Testis (tissue), 2 donors: ENCODE measurements at regions not wholly inside any gene's neighbourhood (a gene's known extent, or its start where the extent isn't known, plus 50 kb on each side); places are given as distances from the start of the nearest gene placed in this dataset.

Source experiments
- CTCF ChIP-seq, 3 experiments: fragments of 450-650 bp in 2 of 3; fragments of 200-600 bp in 1 of 3; sonication (generic) in 1 of 3; IDR thresholded peaks; one replicate each; pipeline ENCODE4 v1.5.1; 2016 to 2019; ENCODE audit warnings: antibody characterized with exemption in 3 of 3, mild to moderate bottlenecking in 2 of 3, moderate library complexity in 1 of 3
- POLR2A ChIP-seq: fragments of 450-650 bp; IDR thresholded peaks from one replicate; pipeline ENCODE4 v1.6.1; 2017; ENCODE audit warnings: antibody characterized with exemption, mild to moderate bottlenecking, moderate library complexity

GRCh38 chr5:13403351-13403750 lies 541.1 kb downstream of the DNAH5 start:
- TF ChIP-seq CTCF (IDR thresholded peaks at IDR 0.05) (no peak), POLR2A (no peak)
